GM19452 (cell line): ENCODE measurements at regions not wholly inside any gene's neighbourhood (a gene's known extent, or its start where the extent isn't known, plus 50 kb on each side); places are given as distances from the start of the nearest gene placed in this dataset.

Experiments
- ATAC-seq: cut with Tn5 transposase; IDR thresholded peaks from one replicate; pipeline ENCODE4 v1.9.1; 2021; ENCODE audit not compliant: unreplicated experiment

DNA sequence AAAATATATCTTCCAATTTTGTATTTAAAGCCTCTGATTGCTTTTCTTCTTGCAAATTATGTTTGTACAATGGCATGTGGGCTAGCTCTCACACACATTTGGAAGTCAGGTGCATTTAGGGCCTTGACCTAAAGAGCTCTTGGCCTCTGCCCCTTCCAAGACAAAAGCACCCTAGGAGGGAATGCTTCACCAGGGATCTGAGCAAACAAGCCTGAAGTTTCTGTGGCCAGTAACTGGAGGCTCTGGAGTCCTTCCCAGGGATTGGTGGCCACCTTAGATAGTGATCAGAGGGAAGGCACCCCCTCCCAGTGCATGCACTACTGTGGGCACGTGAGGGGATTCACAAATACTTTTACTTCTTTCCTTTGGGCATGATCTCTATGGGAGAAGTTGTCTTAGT lies 60.3 kb upstream of the DIPK2B start:
- no peak for ATAC-seq

DNA sequence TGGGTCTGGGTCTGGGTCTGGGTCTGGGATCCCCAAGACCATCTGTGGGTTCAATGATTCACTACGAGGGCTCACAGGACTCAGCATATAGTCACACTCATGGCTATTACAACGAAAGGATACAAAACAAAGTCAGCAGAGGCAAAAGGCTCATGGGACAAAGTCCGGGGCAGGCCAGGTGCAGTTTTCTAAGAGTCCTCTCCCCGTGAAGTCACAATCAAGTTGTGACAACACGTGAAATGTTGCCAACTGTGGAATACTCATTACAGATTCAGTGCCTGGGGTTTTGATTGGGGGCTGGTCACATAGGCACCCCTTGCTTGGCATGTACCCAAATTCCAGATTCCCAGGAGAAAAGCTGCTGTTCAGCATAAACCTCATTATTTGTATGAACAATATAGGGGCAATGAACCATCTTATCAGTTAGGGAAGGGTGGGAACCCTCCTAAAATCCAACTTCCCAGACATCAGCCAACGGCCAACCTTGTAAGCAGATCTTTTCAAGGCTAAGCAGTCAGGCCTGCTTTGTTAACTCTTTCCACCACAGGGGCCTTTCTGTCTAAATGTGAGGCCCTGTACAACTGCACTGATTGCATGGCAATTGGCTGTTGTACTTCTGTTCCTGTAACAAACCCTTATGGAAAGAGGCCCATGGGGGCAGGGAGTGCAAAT lies 58.2 kb upstream of the DIPK2B start:
- no peak for ATAC-seq
